Heart right ventricle (tissue), 16 donors: ENCODE measurements at regions not wholly inside any gene's neighbourhood (a gene's known extent, or its start where the extent isn't known, plus 50 kb on each side); places are given as distances from the start of the nearest gene placed in this dataset.
"Not testable (repeated sequence)": the region's sequence is repeated elsewhere in the genome, so short reads cannot be mapped to it uniquely, and the experiment has no call there.

Experiments used
- ATAC-seq, 8 donors: fragments of 200-7000 bp; cut with Tn5 transposase; one replicate each; pipeline ENCODE4 v1.9.1; 2020; ENCODE audit warnings: mild to moderate bottlenecking in 8 of 8, moderate library complexity in 8 of 8, moderate number of reproducible peaks in 1 of 8
- DNase-seq, 2 donors: peaks; one replicate each; pipeline ENCODE4 v3.0.0-alpha.2; 2020
- H3K27ac ChIP-seq, 10 donors: fragments of 200-600 bp; sonication (generic) in 2 of 10; one replicate each; pipeline versions ENCODE4 v1.5.0 to v1.8.0; 2020 to 2022; ENCODE audit warnings: mild to moderate bottlenecking in 3 of 10
- H3K27me3 ChIP-seq, 7 donors: fragments of 200-600 bp; one replicate each; pipeline ENCODE4 v1.8.0; 2021 to 2022; ENCODE audit warnings: mild to moderate bottlenecking in 2 of 7
- H3K36me3 ChIP-seq, 9 donors: fragments of 200-600 bp; sonication (generic) in 1 of 9; one replicate each; pipeline versions ENCODE4 v1.5.0 to v1.8.0; 2020 to 2022; ENCODE audit warnings: mild to moderate bottlenecking in 2 of 9
- H3K4me1 ChIP-seq, 9 donors: fragments of 200-600 bp; sonication (generic) in 1 of 9; one replicate each; pipeline versions ENCODE4 v1.5.0 to v1.8.0; 2020 to 2022; ENCODE audit warnings: mild to moderate bottlenecking in 4 of 9
- H3K4me3 ChIP-seq, 10 donors: fragments of 200-600 bp; sonication (generic) in 2 of 10; one replicate each; pipeline versions ENCODE4 v1.5.0 to v1.8.0; 2020 to 2022; ENCODE audit warnings: mild to moderate bottlenecking in 7 of 10, moderate library complexity in 2 of 10
- H3K9me3 ChIP-seq, 11 donors: fragments of 200-600 bp in 10 of 11; sonication (generic) in 2 of 11; one replicate each; pipeline versions ENCODE4 v1.5.0 to v1.8.0; 2013 to 2022; ENCODE audit warnings: mild to moderate bottlenecking in 2 of 11, control low read depth in 1 of 11, moderate library complexity in 1 of 11
- WGBS, 2 donors: extraction: QIAGEN DNeasy Blood & Tissue Kit; methylation state at CpG; one replicate each; pipeline ENCODE4 v1.1.7; 2013; ENCODE audit warnings: inconsistent platforms in 1 of 2; 5-methylcytosine and 5-hydroxymethylcytosine counted together
- intact Hi-C, 10 donors: fragments of 100-400 bp; cut with DNase I; formaldehyde crosslinking; loops; one replicate each; pipeline versions ENCODE4 v1.11.1 to v1.14.2; 2022
- TF ChIP-seq, protein P1 (sequence below), 9 donors: fragments of 200-600 bp; sonication (generic) in 2 of 9; IDR thresholded peaks; one replicate each; pipeline versions ENCODE4 v1.5.0 to v1.8.0; 2021 to 2022; ENCODE audit warnings: antibody characterized with exemption in 9 of 9, mild to moderate bottlenecking in 5 of 9, moderate library complexity in 1 of 9
- donor health status: Arrhythmogenic right ventricular cardiomyopathy.
- donor health status: ischemic (EF 13 %, LVEDD 7.1; RV severe dilation, severe dysfunction).
- donor health status: healthy with polysubstance abuse.
- donor health status: DM: no; HTN: yes; CAD: no.
- donor health status: DM: no; HTN: no; CAD: no.
- donor health status: ischemic (EF 25% LVEDD 6.9; RV normal size, moderate dysfunction).
- donor health status: ischemic (EF 25% LVEDD 5.7; RV mildly dilated, moderate dysfunction).
- donor health status: healthy.
- donor health status: DM: yes; HTN: yes; CAD: no.
- donor health status: Ischemic cardiomyopathy.
- donor health status: ischemic (EF 35%, LVEDD 5.7; RV mildly dilated, moderate dysfunction).
- donor health status: nonischemic (EF 11% LVEDD 7.7; RV severe dilation, severe dysfunction).
- donor health status: DM: yes; HTN: yes; CAD: no.
- donor health status: PGD.
- donor health status: ischemic (EF 29% LVEDD 5.4; RV normal size, mild dysfunction).
- donor health status: nonischemic (EF 23%, LVEDD 6.1; RV moderate dilation, normal function).

DNA sequence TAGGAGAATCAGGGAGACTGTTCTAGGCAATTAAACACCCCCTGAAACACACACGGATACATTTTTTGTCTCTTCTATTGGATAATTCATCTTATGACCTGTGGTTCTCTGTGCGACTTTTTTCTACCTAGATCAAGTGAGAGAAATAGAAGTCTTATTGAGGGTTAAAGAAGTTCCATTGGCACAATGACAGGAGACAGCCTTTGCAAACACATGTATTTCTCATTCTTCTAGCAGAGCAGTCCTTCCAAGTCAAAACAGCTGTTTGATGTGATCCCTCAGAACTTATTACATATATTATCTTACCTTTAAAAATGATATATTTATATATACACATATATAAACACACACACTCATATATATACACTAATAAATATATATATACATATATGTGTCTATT is 496.7 kb downstream of the SLC6A15 start:
- H3K27ac ChIP-seq: no peak overlapping the region
- intact Hi-C loops: no loop called here
- H3K9me3 ChIP-seq: no peaks in the 10 kb centered on the region
- no peaks in the 10 kb centered on the region for H3K27me3 ChIP-seq
- no peaks in the 10 kb centered on the region for H3K36me3 ChIP-seq
- ATAC-seq: no peak
- 82 to 85% methylated on average over 2 of the region's 2 CpGs for WGBS, 2 donors
- no peak for DNase-seq
- H3K4me3 ChIP-seq: no peak overlapping the region
- H3K4me1 ChIP-seq: no peaks in the 10 kb centered on the region
- TF ChIP-seq, protein P1, sequence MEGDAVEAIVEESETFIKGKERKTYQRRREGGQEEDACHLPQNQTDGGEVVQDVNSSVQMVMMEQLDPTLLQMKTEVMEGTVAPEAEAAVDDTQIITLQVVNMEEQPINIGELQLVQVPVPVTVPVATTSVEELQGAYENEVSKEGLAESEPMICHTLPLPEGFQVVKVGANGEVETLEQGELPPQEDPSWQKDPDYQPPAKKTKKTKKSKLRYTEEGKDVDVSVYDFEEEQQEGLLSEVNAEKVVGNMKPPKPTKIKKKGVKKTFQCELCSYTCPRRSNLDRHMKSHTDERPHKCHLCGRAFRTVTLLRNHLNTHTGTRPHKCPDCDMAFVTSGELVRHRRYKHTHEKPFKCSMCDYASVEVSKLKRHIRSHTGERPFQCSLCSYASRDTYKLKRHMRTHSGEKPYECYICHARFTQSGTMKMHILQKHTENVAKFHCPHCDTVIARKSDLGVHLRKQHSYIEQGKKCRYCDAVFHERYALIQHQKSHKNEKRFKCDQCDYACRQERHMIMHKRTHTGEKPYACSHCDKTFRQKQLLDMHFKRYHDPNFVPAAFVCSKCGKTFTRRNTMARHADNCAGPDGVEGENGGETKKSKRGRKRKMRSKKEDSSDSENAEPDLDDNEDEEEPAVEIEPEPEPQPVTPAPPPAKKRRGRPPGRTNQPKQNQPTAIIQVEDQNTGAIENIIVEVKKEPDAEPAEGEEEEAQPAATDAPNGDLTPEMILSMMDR (IDR thresholded peaks at IDR 0.05): no peak

DNA sequence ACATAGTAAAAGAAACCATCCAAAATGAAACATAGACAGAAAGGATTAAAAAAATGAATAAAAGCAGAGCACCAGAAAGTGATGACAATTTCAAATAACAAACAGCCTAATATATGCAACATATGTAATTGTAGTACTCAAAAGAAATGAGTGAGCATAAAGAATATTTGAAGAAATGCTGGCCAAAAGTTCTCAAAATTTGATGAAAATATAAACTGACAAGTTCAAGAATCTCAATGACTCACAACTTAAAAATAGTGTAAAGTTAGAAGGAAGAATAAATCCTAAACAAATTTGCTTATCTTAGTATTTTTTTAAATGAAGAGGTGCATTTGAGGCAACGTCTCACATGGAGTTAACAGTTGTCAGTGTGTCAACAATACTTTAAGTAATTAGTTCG is 498.9 kb downstream of the SLC6A15 start:
- Histone ChIP-seq H3K4me3 (no peak overlapping the region), H3K27me3 (no peaks in the 10 kb centered on the region), H3K36me3 (no peaks in the 10 kb centered on the region), H3K27ac (no peak overlapping the region), H3K9me3 (no peaks in the 10 kb centered on the region), H3K4me1 (no peaks in the 10 kb centered on the region)
- WGBS, 2 donors: 73% methylated on average over 2 of the region's 2 CpGs
- no peak for DNase-seq
- intact Hi-C loops: no loop called here
- no peak for ATAC-seq
- TF ChIP-seq, protein P1 (IDR thresholded peaks at IDR 0.05): no peak

DNA sequence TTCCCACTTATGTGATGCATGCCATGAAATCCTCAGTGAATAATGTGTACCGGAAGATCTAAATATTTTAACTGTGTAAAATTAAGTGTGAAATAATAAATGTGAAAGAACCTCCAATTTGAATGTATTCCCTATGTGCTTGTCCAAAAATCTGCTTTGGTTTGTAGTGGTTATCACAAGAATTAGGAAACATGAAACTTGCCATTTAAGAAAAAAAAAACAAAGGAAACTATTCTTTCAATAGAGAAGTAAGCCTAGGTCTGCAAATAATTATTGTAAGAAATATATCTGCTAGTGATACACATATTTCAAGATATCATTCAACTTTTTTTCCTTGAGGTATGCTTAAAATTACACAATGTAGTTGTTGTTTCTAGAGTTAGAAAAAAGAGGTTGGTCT is 500.4 kb downstream of the SLC6A15 start:
- TF ChIP-seq, protein P1 (IDR thresholded peaks at IDR 0.05): no peak
- DNase-seq (no peak), ATAC-seq (no peak)
- 78 to 84% methylated on average over 1 of the region's 1 CpG for WGBS, 2 donors
- peaks cover 0 to 5% (median 0%) of the 10 kb centered on the region in 11 donors for H3K9me3 ChIP-seq
- no peaks in the 10 kb centered on the region for H3K27me3 ChIP-seq
- H3K36me3 ChIP-seq: no peaks in the 10 kb centered on the region
- no peaks in the 10 kb centered on the region for H3K4me1 ChIP-seq
- H3K27ac ChIP-seq: no peak overlapping the region
- H3K4me3 ChIP-seq: no peak overlapping the region
- intact Hi-C loops: no loop called here

DNA sequence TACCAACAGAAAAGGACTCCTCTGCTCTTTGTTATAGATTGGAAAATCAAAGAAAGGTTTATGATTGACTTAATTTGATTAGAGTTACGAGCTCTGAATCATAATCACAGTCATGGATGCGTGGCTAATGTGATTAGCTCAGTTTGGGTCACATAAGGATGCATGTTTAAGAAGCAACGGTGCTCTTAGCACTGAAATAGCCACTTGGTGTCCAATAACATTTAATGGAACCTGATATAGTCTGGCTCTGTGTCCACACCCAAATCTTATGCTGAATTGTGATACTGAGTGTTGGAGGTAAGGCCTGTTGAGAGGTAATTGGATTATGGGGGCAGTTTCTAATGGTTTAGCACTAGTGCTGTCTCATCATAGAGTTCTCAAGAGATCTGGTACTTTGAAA is 501.6 kb downstream of the SLC6A15 start:
- DNase-seq (no peak), ATAC-seq (no peak)
- no peak overlapping the region for H3K4me3 ChIP-seq
- 76 to 86% methylated on average over 3 of the region's 3 CpGs for WGBS, 2 donors
- H3K27me3 ChIP-seq: no peaks in the 10 kb centered on the region
- no peaks in the 10 kb centered on the region for H3K4me1 ChIP-seq
- TF ChIP-seq, protein P1 (IDR thresholded peaks at IDR 0.05): no peak
- intact Hi-C loops: no loop called here
- H3K36me3 ChIP-seq: no peaks in the 10 kb centered on the region
- H3K27ac ChIP-seq: no peak overlapping the region
- peaks cover 0 to 5% (median 0%) of the 10 kb centered on the region in 11 donors for H3K9me3 ChIP-seq

DNA sequence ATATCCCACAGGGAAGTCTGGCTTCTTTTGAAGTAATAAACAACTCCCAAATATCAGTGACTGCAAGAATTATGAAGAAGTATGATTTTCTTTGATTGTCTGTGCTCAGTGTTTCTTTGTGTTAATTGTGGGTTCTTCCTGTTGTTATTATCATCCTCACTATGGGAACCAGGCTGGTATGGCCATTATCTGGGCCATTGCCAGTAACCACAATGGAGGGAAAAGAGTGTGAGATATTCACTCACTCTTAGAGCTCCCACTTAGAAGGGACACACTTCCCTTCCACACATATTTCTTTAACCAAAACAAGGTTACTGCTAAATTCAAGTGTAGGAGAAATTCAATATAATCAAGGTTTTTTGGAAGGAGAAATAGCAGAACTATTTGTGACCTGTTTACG is 503.7 kb downstream of the SLC6A15 start:
- intact Hi-C loops: no loop called here
- H3K4me1 ChIP-seq: no peaks in the 10 kb centered on the region
- TF ChIP-seq, protein P1 (IDR thresholded peaks at IDR 0.05): no peak
- ATAC-seq: no peak
- no peaks in the 10 kb centered on the region for H3K27me3 ChIP-seq
- H3K27ac ChIP-seq: no peak overlapping the region
- DNase-seq: no peak
- H3K9me3 ChIP-seq: peaks cover 0 to 5% (median 0%) of the 10 kb centered on the region in 11 donors
- H3K4me3 ChIP-seq: no peak overlapping the region
- H3K36me3 ChIP-seq: no peaks in the 10 kb centered on the region
- 86 to 95% methylated on average over 1 of the region's 1 CpG for WGBS, 2 donors

DNA sequence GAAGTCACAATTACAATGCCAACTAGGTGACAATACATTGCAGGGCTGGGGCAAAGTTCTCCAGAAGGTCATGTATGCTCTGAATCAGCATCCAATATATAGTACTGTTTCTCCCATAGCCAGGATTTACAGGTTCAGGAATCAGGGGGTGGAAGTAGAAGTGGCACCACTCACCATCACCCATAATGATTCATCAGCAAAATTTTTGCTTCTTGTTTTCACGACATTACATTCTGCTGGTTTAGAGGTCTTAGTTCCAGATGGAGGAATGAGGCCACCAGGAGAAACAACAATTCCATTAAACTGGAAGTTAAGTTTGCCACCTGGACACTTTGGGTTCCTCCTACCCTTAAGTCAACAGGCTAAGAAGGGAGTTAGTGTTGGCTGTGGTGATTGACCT is 505.9 kb downstream of the SLC6A15 start:
- WGBS, 2 donors: 94 to 97% methylated on average over 1 of the region's 1 CpG
- H3K36me3 ChIP-seq, DNase-seq, H3K4me1 ChIP-seq, intact Hi-C loops, ATAC-seq, H3K27me3 ChIP-seq, H3K4me3 ChIP-seq, H3K27ac ChIP-seq, H3K9me3 ChIP-seq: not testable (repeated sequence)
